Uterus (tissue), 3 donors: ENCODE measurements at regions not wholly inside any gene's neighbourhood (a gene's known extent, or its start where the extent isn't known, plus 50 kb on each side); places are given as distances from the start of the nearest gene placed in this dataset.

Source experiments
- DNase-seq, 2 donors: peaks; one replicate each; pipeline ENCODE4 v3.0.0-alpha.2; 2019 to 2020
- H3K27ac ChIP-seq, 2 donors: fragments of 200-600 bp; sonication (generic); 1 replicate in 1 of 2; 2 replicates in 1 of 2; pipeline ENCODE4 v1.5.1; 2016 to 2018
- H3K27me3 ChIP-seq, 2 donors: fragments of 200-600 bp; sonication (generic); one replicate each; pipeline ENCODE4 v1.5.1; 2018 to 2019; ENCODE audit warnings: control low read depth in 1 of 2
- H3K36me3 ChIP-seq, 2 donors: fragments of 200-600 bp; sonication (generic); one replicate each; pipeline ENCODE4 v1.5.1; 2019; ENCODE audit warnings: control low read depth in 1 of 2
- H3K4me1 ChIP-seq, 2 donors: fragments of 200-600 bp; sonication (generic); one replicate each; pipeline ENCODE4 v1.5.1; 2018 to 2019; ENCODE audit warnings: control low read depth in 1 of 2
- H3K4me3 ChIP-seq, 2 donors: fragments of 200-600 bp; sonication (generic); 1 replicate in 1 of 2; 2 replicates in 1 of 2; pipeline ENCODE4 v1.5.1; 2018 to 2019; ENCODE audit warnings: mild to moderate bottlenecking in 1 of 2
- H3K9me3 ChIP-seq, 2 donors: fragments of 200-600 bp; sonication (generic); one replicate each; pipeline ENCODE4 v1.5.1; 2019; ENCODE audit warnings: control low read depth in 1 of 2
- POLR2A ChIP-seq, 2 donors: fragments of 450-650 bp; IDR thresholded peaks; one replicate each; pipeline ENCODE4 v1.6.1; 2016; ENCODE audit warnings: antibody characterized with exemption in 2 of 2, mild to moderate bottlenecking in 1 of 2, moderate library complexity in 1 of 2
- intact Hi-C: fragments of 100-400 bp; cut with DNase I; formaldehyde crosslinking; loops from one replicate; pipeline ENCODE4 v1.15.1; 2023; ENCODE audit warnings: low total_unique reads
- TF ChIP-seq, protein P1 (sequence below), 4 experiments: fragments of 200-600 bp in 2 of 4; fragments of 450-650 bp in 2 of 4; sonication (generic) in 2 of 4; IDR thresholded peaks; one replicate each; pipeline ENCODE4 v1.5.1; 2016 to 2019; ENCODE audit warnings: antibody characterized with exemption in 4 of 4, mild to moderate bottlenecking in 2 of 4, moderate library complexity in 1 of 4
- donor health status: DM: yes; HTN: yes; CAD: no.

DNA sequence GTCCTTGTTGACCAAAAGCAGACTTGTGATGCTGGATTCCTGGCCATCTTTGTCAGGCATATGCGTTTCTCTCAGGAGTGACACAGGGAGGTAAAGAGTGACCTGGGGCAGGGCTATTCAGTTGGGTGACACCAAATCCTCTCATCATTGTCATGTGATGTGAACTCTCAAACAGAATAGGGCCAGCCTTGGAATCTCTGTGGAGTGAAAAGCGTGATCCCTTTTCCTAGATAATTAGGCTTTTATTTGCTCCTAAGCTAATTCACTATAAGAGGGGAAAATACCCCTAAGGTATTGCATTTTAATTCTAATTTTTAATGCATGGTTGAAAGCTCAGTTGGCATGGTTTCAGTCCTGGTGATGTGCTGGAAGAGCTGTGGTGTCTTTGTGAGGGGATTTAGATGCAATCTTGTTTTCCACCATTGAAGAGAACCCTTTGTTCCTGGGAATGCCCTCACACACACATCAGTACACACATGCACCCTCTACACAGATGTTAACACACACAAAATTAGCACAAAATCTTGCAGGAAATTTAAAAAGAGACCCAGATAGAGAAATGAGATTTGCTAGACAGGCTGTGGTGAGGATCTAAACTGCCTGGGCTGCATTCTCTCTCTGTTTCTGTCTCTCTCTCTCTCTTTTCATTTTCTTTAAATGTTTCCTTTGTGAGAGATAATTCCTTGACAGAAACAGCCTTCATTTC, 349.9 kb downstream of the TSN start:
- DNase-seq, result no peak
- H3K27me3 ChIP-seq, result no peaks in the 10 kb centered on the region
- no peaks in the 10 kb centered on the region for H3K36me3 ChIP-seq
- no peaks in the 10 kb centered on the region for H3K4me1 ChIP-seq
- intact Hi-C loops, result no loop called here
- H3K9me3 ChIP-seq, result no peaks in the 10 kb centered on the region
- H3K4me3 ChIP-seq, result no peak overlapping the region
- TF ChIP-seq, protein P1, sequence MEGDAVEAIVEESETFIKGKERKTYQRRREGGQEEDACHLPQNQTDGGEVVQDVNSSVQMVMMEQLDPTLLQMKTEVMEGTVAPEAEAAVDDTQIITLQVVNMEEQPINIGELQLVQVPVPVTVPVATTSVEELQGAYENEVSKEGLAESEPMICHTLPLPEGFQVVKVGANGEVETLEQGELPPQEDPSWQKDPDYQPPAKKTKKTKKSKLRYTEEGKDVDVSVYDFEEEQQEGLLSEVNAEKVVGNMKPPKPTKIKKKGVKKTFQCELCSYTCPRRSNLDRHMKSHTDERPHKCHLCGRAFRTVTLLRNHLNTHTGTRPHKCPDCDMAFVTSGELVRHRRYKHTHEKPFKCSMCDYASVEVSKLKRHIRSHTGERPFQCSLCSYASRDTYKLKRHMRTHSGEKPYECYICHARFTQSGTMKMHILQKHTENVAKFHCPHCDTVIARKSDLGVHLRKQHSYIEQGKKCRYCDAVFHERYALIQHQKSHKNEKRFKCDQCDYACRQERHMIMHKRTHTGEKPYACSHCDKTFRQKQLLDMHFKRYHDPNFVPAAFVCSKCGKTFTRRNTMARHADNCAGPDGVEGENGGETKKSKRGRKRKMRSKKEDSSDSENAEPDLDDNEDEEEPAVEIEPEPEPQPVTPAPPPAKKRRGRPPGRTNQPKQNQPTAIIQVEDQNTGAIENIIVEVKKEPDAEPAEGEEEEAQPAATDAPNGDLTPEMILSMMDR (IDR thresholded peaks at IDR 0.05), result no peak
- no peak for TF ChIP-seq POLR2A (IDR thresholded peaks at IDR 0.05)
- H3K27ac ChIP-seq, result no peak overlapping the region

DNA sequence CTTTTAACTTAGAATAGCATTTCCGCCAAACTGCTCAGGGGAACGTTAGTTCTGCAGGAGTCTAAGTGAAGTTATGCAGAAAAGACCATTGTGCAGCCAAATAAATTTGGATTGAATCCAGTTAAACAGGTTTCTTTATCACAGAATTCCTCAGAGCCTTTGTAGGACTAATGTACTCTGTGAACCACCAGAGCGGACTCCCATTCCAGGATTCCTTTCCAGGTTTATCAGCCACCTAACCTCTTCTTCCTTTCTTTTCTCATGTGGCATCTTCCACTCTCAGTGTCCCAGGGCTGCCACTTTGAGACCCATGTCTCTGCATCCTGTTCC, 350.4 kb downstream of the TSN start:
- Histone ChIP-seq H3K27me3 (no peaks in the 10 kb centered on the region), H3K36me3 (no peaks in the 10 kb centered on the region), H3K4me1 (no peaks in the 10 kb centered on the region), H3K4me3 (no peak overlapping the region), H3K27ac (no peak overlapping the region), H3K9me3 (no peaks in the 10 kb centered on the region)
- no peak for TF ChIP-seq POLR2A (IDR thresholded peaks at IDR 0.05)
- TF ChIP-seq, protein P1 (IDR thresholded peaks at IDR 0.05), result no peak
- intact Hi-C loops, result no loop called here
- DNase-seq, result no peak

DNA sequence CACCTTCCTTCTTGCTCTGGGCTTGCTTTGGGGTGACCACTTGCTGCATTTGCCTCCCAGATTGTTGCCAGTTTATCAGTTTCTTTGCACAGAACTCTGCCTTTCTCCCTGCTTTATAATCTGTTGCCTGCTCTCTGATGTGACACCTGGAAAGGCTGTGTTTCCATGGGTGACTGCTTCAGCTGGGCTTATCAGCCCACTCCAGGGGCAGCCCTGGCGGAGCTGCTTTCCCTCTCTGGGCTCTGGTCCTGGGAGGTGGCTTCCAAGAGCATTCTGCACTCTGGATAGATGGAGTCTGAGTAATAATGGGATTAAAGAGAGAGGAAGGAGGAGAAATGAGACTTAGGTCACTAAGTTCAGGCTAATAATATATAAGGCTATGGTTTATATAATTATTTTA, 352.7 kb downstream of the TSN start:
- Histone ChIP-seq H3K4me1 (no peaks in the 10 kb centered on the region), H3K36me3 (no peaks in the 10 kb centered on the region), H3K4me3 (no peak overlapping the region), H3K9me3 (no peaks in the 10 kb centered on the region), H3K27ac (no peak overlapping the region), H3K27me3 (no peaks in the 10 kb centered on the region)
- TF ChIP-seq, protein P1 (IDR thresholded peaks at IDR 0.05), result no peak
- TF ChIP-seq POLR2A (IDR thresholded peaks at IDR 0.05), result no peak
- intact Hi-C loops, result no loop called here
- no peak for DNase-seq

DNA sequence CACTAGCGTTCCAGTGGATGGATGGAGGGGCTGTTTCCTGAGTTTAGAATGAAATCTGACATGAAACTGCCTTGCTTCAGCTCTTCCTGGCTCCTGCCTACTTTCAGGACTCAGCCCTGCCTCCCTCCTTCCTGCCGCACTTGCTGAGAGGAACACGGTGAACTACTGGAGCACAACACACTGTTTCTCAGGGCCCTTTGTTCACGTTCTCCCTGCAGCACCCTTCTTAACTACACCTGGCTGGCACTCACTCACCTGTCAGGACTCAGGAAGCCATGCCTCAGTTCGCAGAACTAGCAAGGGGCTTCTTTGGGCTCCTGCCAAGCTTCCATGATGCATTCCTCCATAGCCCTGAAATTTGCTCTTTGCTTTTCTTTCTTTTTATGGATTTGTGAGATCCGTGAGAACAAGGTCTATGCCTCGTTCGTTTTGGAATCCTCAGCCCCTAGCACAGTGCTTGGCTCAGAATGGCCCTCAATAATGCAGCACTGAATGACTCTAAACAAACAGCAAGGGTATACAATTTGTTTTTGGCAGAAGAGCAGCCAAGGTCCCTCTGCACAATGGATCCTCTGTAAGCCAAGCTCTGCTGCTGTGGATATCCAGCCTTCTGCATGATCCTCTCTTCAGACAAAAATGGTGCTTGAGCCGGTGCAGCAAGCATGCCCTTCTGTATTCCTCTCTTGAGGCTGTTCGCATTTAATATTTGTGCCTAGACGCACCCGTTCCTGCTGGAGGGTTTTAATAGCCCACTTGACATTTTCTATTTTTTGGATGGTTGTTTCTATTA, 357.0 kb downstream of the TSN start:
- Histone ChIP-seq H3K27ac (no peak overlapping the region), H3K4me3 (no peak overlapping the region), H3K27me3 (no peaks in the 10 kb centered on the region), H3K36me3 (no peaks in the 10 kb centered on the region), H3K9me3 (no peaks in the 10 kb centered on the region), H3K4me1 (no peaks in the 10 kb centered on the region)
- DNase-seq, result no peak
- TF ChIP-seq, protein P1 (IDR thresholded peaks at IDR 0.05), result no peak
- TF ChIP-seq POLR2A (IDR thresholded peaks at IDR 0.05), result no peak
- intact Hi-C loops, result no loop called here

DNA sequence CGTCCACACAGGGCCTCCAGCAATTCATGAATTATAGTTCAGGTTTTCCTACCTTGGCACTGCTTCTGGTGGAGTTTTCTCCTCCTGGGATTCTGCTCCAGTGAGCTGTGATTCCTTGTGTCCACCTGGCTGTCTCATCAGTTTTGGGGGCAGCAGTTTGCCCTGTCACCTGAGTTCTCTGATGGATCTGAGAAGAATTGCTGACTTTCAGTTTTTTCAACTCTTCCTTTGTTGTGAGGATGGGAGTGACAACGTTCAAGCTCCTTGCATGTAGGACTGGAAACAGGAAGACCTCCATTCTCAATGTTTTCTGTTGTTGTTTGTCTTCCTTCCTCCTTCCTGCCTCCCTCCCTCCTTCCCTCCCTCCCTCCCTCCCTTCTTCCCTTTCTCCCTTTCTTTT, 359.0 kb downstream of the TSN start:
- TF ChIP-seq, protein P1 (IDR thresholded peaks at IDR 0.05), result no peak
- no peak for TF ChIP-seq POLR2A (IDR thresholded peaks at IDR 0.05)
- H3K36me3 ChIP-seq, result no peaks in the 10 kb centered on the region

More for the DNA sequence above, 359.0 kb downstream of the TSN start:
- Histone ChIP-seq H3K27me3 (no peaks in the 10 kb centered on the region), H3K9me3 (no peaks in the 10 kb centered on the region), H3K4me1 (no peaks in the 10 kb centered on the region), H3K4me3 (no peak overlapping the region), H3K27ac (no peak overlapping the region)
- intact Hi-C loops, result no loop called here
- no peak for DNase-seq
